IMR-90 (cell line): ENCODE measurements at regions not wholly inside any gene's neighbourhood (a gene's known extent, or its start where the extent isn't known, plus 50 kb on each side); places are given as distances from the start of the nearest gene placed in this dataset.

Experiments used
- ATAC-seq: fragments of 200-7000 bp; cut with Tn5 transposase; 2 replicates; pipeline ENCODE4 v1.9.1; 2020; ENCODE audit warnings: low read depth, mild to moderate bottlenecking, moderate library complexity
- BruUV-seq: library from RNA; stranded (reverse); fragments of 400-500 nt; replicated peaks from 2 replicates; lab custom pipeline; 2021; lab: Mats Ljungman, UMichigan
- CTCF ChIA-PET: fragments of 300-600 bp; formaldehyde crosslinking; extraction: SDS; loops from one replicate; lab custom pipeline; 2021; ENCODE audit warnings: antibody characterized with exemption; lab: Yijun Ruan, JAX
- POLR2A ChIA-PET: fragments of 300-600 bp; sonication (Branson Sonifier 250); formaldehyde crosslinking; loops from one replicate; lab custom pipeline; 2022; ENCODE audit warnings: antibody characterized with exemption; ENCODE audit not compliant: unreplicated experiment; lab: Charles Lee
- DNase-seq: peaks from one replicate; pipeline ENCODE4 v3.0.0; 2013
- H2AFZ ChIP-seq: replicated peaks from 2 replicates; pipeline ENCODE3; 2013; ENCODE audit warnings: low read length, mild to moderate bottlenecking; ENCODE audit not compliant: poor library complexity
- H2AK5ac ChIP-seq: 2 replicates; pipeline ENCODE4 v1.6.1; 2013; ENCODE audit warnings: low read depth, low read length, inconsistent platforms
- H2AK9ac ChIP-seq: replicated peaks from 2 replicates; pipeline ENCODE3; 2013; ENCODE audit warnings: mild to moderate bottlenecking, low read depth, low read length, moderate library complexity; ENCODE audit not compliant: poor library complexity
- H2BK120ac ChIP-seq: 2 replicates; pipeline ENCODE4 v1.6.1; 2013; ENCODE audit warnings: low read depth, low read length, inconsistent platforms
- H2BK15ac ChIP-seq: 3 replicates; pipeline ENCODE4 v1.6.1; 2013; ENCODE audit warnings: low read depth, low read length, inconsistent platforms
- H2BK20ac ChIP-seq: 2 replicates; pipeline ENCODE4 v1.6.1; 2013; ENCODE audit warnings: low read depth, mild to moderate bottlenecking, inconsistent platforms, low read length, moderate library complexity
- H2BK5ac ChIP-seq: 2 replicates; pipeline ENCODE4 v1.6.1; 2013; ENCODE audit warnings: mild to moderate bottlenecking, low read depth, low read length, inconsistent platforms; ENCODE audit not compliant: poor library complexity, severe bottlenecking
- H3K14ac ChIP-seq: replicated peaks from 2 replicates; pipeline ENCODE4 v1.6.1; 2013; ENCODE audit warnings: low read depth, low read length, inconsistent platforms
- H3K18ac ChIP-seq: 2 replicates; pipeline ENCODE4 v1.6.1; 2013; ENCODE audit warnings: low read depth, low read length, control low read depth
- H3K23ac ChIP-seq: 2 replicates; pipeline ENCODE4 v1.6.1; 2013; ENCODE audit warnings: low read depth, low read length, inconsistent platforms
- H3K27ac ChIP-seq: 2 replicates; pipeline ENCODE4 v1.5.1; 2013; ENCODE audit warnings: mild to moderate bottlenecking, control low read depth, low read length; ENCODE audit not compliant: insufficient read depth
- H3K27me3 ChIP-seq: 2 replicates; pipeline ENCODE4 v1.6.1; 2013; ENCODE audit warnings: low read length; ENCODE audit not compliant: control insufficient read depth, insufficient read depth
- H3K36me3 ChIP-seq: 2 replicates; pipeline ENCODE4 v1.6.1; 2013; ENCODE audit warnings: low read length, mixed read lengths; ENCODE audit not compliant: control insufficient read depth, insufficient read depth
- H3K4ac ChIP-seq: 2 replicates; pipeline ENCODE4 v1.6.1; 2013; ENCODE audit warnings: low read depth, low read length, inconsistent platforms
- H3K4me1 ChIP-seq: 2 replicates; pipeline ENCODE4 v1.6.1; 2013; ENCODE audit warnings: low read length, mixed read lengths; ENCODE audit not compliant: control insufficient read depth, insufficient read depth
- H3K4me2 ChIP-seq: 2 replicates; pipeline ENCODE4 v1.6.1; 2013; ENCODE audit warnings: low read depth, mild to moderate bottlenecking, control low read depth, low read length, moderate library complexity
- H3K4me3 ChIP-seq: 2 replicates; pipeline ENCODE4 v1.5.1; 2013; ENCODE audit warnings: low read depth, mild to moderate bottlenecking, control low read depth, low read length, moderate library complexity; ENCODE audit not compliant: insufficient read depth
- H3K56ac ChIP-seq: 2 replicates; pipeline ENCODE4 v1.6.1; 2013; ENCODE audit warnings: low read length, inconsistent platforms; ENCODE audit not compliant: insufficient read depth; ENCODE audit errors: extremely low read depth
- H3K79me1 ChIP-seq, 2 experiments: 2 replicates each; pipeline ENCODE4 v1.6.1; 2013; ENCODE audit warnings: low read length in 2 of 2, inconsistent platforms in 1 of 2, low read depth in 1 of 2
- H3K9ac ChIP-seq: 2 replicates; pipeline ENCODE4 v1.6.1; 2013; ENCODE audit warnings: low read depth, low read length, control low read depth
- H3K9me1 ChIP-seq: 2 replicates; pipeline ENCODE4 v1.6.1; 2013; ENCODE audit warnings: low read length, inconsistent platforms; ENCODE audit not compliant: insufficient read depth
- H3K9me3 ChIP-seq: 2 replicates; pipeline ENCODE4 v1.6.1; 2013; ENCODE audit warnings: low read length; ENCODE audit not compliant: control insufficient read depth, insufficient read depth
- H4K20me1 ChIP-seq: 2 replicates; pipeline ENCODE4 v1.6.1; 2013; ENCODE audit warnings: low read length, inconsistent platforms; ENCODE audit not compliant: insufficient read depth
- H4K5ac ChIP-seq: 2 replicates; pipeline ENCODE4 v1.6.1; 2013; ENCODE audit warnings: mild to moderate bottlenecking, low read depth, low read length, control low read depth
- H4K8ac ChIP-seq, 2 experiments: 2 replicates each; pipeline ENCODE4 v1.6.1; 2013; ENCODE audit warnings: low read depth in 2 of 2, low read length in 2 of 2, control low read depth in 1 of 2, inconsistent platforms in 1 of 2
- H4K91ac ChIP-seq: 2 replicates; pipeline ENCODE4 v1.6.1; 2013; ENCODE audit warnings: low read depth, low read length, inconsistent platforms; ENCODE audit not compliant: insufficient read depth
- CEBPB ChIP-seq: IDR thresholded peaks from 2 replicates; pipeline ENCODE4 v1.6.1; 2012; ENCODE audit warnings: low read depth, low read length, improper control_type of control experiment
- FOS ChIP-seq: fragments of 150-350 bp; IDR thresholded peaks from 2 replicates; pipeline ENCODE4 v1.6.1; 2016; ENCODE audit warnings: low read depth, low read length
- MAFK ChIP-seq: IDR thresholded peaks from 2 replicates; pipeline ENCODE4 v1.6.1; 2012; ENCODE audit warnings: low read depth, low read length, improper control_type of control experiment
- MXI1 ChIP-seq: IDR thresholded peaks from 2 replicates; pipeline ENCODE4 v1.6.1; 2012; ENCODE audit warnings: low read depth, mild to moderate bottlenecking, low read length, moderate library complexity, borderline replicate concordance
- NFE2L2 ChIP-seq: fragments of 150-350 bp; IDR thresholded peaks from 2 replicates; pipeline ENCODE4 v1.6.1; 2016; ENCODE audit warnings: low read depth, mild to moderate bottlenecking, low read length
- POLR2A ChIP-seq: IDR thresholded peaks from 2 replicates; pipeline ENCODE4 v1.6.1; 2012; ENCODE audit warnings: mild to moderate bottlenecking, low read depth, low read length
- RAD21 ChIP-seq: IDR thresholded peaks from 2 replicates; pipeline ENCODE4 v1.6.1; 2012; ENCODE audit warnings: low read length, improper control_type of control experiment
- SMC3 ChIP-seq: fragments of 150-350 bp; IDR thresholded peaks from 2 replicates; pipeline ENCODE4 v1.6.1; 2016; ENCODE audit warnings: low read depth, mild to moderate bottlenecking, antibody characterized with exemption, low read length, moderate library complexity
- whole genome bisulfite sequencing, 2 experiments: methylation state at CpG; one replicate each; pipeline versions ENCODE4 v1.1.5 to v1.1.7; 2013; ENCODE audit warnings: missing lambda C conversion rate in 2 of 2; ENCODE audit not compliant: insufficient read length in 1 of 2; ENCODE audit errors: extremely low coverage in 2 of 2; 5-methylcytosine and 5-hydroxymethylcytosine counted together
- dilution Hi-C: fragments of 300-500 bp; cut with HindIII; formaldehyde crosslinking; loops from one replicate; pipeline ENCODE4 v1.14.3; 2018; ENCODE audit warnings: low sequenced_read_pairs; ENCODE audit not compliant: unreplicated experiment
- in situ Hi-C: fragments of 300-500 bp; cut with MboI; formaldehyde crosslinking; loops from 3 replicates; pipeline ENCODE4 v1.14.3; 2019; ENCODE audit warnings: low sequenced_read_pairs, inconsistent platforms, mixed read lengths
- intact Hi-C: fragments of 100-400 bp; cut with micrococcal nuclease; formaldehyde crosslinking; loops from 2 replicates; pipeline ENCODE4 v1.10.0; 2022
- TF ChIP-seq, protein P1 (sequence below): fragments of 150-350 bp; IDR thresholded peaks from 2 replicates; pipeline ENCODE4 v1.6.1; 2017; ENCODE audit warnings: mild to moderate bottlenecking, antibody characterized with exemption, low read length, low read depth
- TF ChIP-seq, protein P2 (sequence below): fragments of 150-350 bp; IDR thresholded peaks from 2 replicates; pipeline ENCODE4 v1.6.1; 2016; ENCODE audit warnings: low read depth, mild to moderate bottlenecking, low read length, moderate library complexity, borderline replicate concordance

DNA sequence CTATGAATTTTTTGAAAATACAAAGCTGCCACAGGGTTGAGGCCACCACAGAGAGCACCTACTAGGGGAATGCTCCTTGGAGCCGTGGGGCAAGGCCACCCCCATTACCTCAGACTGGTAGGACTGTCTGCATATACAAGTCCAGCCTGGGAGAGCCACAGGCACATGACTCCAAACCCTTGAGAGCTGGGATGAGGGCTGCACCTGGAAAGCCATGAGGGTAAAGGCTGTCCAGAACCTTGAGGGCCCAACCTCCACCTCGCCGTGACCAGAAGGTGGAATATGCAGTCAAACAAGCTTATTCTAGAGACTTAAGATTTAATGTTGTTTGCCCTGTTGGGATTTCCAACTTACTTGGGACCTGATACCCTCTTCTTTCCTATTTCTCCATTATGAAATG, 69.5 kb upstream of the TSLP start:
- CTCF ChIA-PET, result no interaction called here
- H3K79me1 ChIP-seq, result no peaks in the 10 kb centered on the region

More for the DNA sequence above, 69.5 kb upstream of the TSLP start:
- Histone ChIP-seq H3K27ac (no peak overlapping the region), H3K4me1 (no peaks in the 10 kb centered on the region), H3K18ac (no peak overlapping the region), H3K23ac (no peak overlapping the region), H2AK5ac (no peak overlapping the region), H2BK5ac (no peak overlapping the region), H3K27me3 (no peaks in the 10 kb centered on the region), H3K9ac (no peak overlapping the region), H4K5ac (no peak overlapping the region), H3K4me3 (no peak overlapping the region), H3K36me3 (no peaks in the 10 kb centered on the region), H2BK15ac (no peak overlapping the region), H3K56ac (no peak overlapping the region), H3K9me3 (no peaks in the 10 kb centered on the region), H2AFZ (no peak overlapping the region), H2BK120ac (no peak overlapping the region), H4K20me1 (no peaks in the 10 kb centered on the region), H2BK20ac (no peak overlapping the region), H4K8ac (no peak overlapping the region), H2AK9ac (no peak overlapping the region), H4K91ac (no peak overlapping the region), H3K9me1 (no peaks in the 10 kb centered on the region), H3K14ac (no peak overlapping the region), H3K4me2 (no peak overlapping the region), H3K4ac (no peak overlapping the region)
- dilution Hi-C loops, result no loop called here
- WGBS, 2 experiments, result no CpG with 5 or more reads among the region's 3 CpGs
- ATAC-seq, result no peak
- no TSS peak for BruUV-seq
- intact Hi-C loops, result no loop called here
- in situ Hi-C loops, result no loop called here
- DNase-seq, result no peak
- POLR2A ChIA-PET, result no interaction called here
- TF ChIP-seq NFE2L2 (no peak), MAFK (no peak), CEBPB (no peak), POLR2A (no peak), FOS (no peak), RAD21 (no peak), SMC3 (no peak), MXI1 (no peak)
- TF ChIP-seq, protein P1, sequence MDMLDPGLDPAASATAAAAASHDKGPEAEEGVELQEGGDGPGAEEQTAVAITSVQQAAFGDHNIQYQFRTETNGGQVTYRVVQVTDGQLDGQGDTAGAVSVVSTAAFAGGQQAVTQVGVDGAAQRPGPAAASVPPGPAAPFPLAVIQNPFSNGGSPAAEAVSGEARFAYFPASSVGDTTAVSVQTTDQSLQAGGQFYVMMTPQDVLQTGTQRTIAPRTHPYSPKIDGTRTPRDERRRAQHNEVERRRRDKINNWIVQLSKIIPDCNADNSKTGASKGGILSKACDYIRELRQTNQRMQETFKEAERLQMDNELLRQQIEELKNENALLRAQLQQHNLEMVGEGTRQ, result no peak
- TF ChIP-seq, protein P2, sequence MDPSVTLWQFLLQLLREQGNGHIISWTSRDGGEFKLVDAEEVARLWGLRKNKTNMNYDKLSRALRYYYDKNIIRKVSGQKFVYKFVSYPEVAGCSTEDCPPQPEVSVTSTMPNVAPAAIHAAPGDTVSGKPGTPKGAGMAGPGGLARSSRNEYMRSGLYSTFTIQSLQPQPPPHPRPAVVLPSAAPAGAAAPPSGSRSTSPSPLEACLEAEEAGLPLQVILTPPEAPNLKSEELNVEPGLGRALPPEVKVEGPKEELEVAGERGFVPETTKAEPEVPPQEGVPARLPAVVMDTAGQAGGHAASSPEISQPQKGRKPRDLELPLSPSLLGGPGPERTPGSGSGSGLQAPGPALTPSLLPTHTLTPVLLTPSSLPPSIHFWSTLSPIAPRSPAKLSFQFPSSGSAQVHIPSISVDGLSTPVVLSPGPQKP, result no peak
